DND-41 (cell line): ENCODE measurements at regions not wholly inside any gene's neighbourhood (a gene's known extent, or its start where the extent isn't known, plus 50 kb on each side); places are given as distances from the start of the nearest gene placed in this dataset.

ENCODE experiments used
- ATAC-seq: fragments of 200-7000 bp; cut with Tn5 transposase; 3 replicates; pipeline ENCODE4 v1.9.1; 2021; ENCODE audit warnings: low read depth; ENCODE audit not compliant: insufficient read depth
- DNase-seq: peaks from one replicate; pipeline ENCODE4 v3.0.0-alpha.2; 2020
- H2AFZ ChIP-seq: 2 replicates; pipeline ENCODE4 v1.6.0; 2012; ENCODE audit warnings: low read depth, low read length
- H3K27ac ChIP-seq: 2 replicates; pipeline ENCODE4 v1.5.1; 2012; ENCODE audit warnings: low read length, inconsistent platforms
- H3K27me3 ChIP-seq: fragments of 200-600 bp; sonication (generic); 2 replicates; pipeline ENCODE4 v1.6.0; 2012; ENCODE audit warnings: low read length, mild to moderate bottlenecking, inconsistent platforms; ENCODE audit not compliant: insufficient read depth, poor library complexity
- H3K36me3 ChIP-seq: 2 replicates; pipeline ENCODE4 v1.5.1; 2012; ENCODE audit warnings: low read length, inconsistent platforms; ENCODE audit not compliant: insufficient read depth
- H3K4me1 ChIP-seq: 2 replicates; pipeline ENCODE4 v1.5.1; 2012; ENCODE audit warnings: mild to moderate bottlenecking, low read length; ENCODE audit not compliant: insufficient read depth
- H3K4me2 ChIP-seq: 2 replicates; pipeline ENCODE4 v1.6.0; 2012; ENCODE audit warnings: mild to moderate bottlenecking, moderate library complexity, low read length, inconsistent platforms; ENCODE audit not compliant: insufficient read depth
- H3K4me3 ChIP-seq, 2 experiments: fragments of 200-600 bp in 1 of 2; shearing (Covaris generic) in 1 of 2; 2 replicates each; pipeline ENCODE4 v1.5.1; 2012 to 2016; ENCODE audit warnings: inconsistent platforms in 2 of 2, low read length in 2 of 2, mild to moderate bottlenecking in 2 of 2, low read depth in 1 of 2, moderate library complexity in 1 of 2
- H3K79me2 ChIP-seq: 2 replicates; pipeline ENCODE4 v1.6.0; 2012; ENCODE audit warnings: low read length, inconsistent platforms; ENCODE audit not compliant: insufficient read depth
- H3K9ac ChIP-seq: 2 replicates; pipeline ENCODE4 v1.6.0; 2012; ENCODE audit warnings: low read depth, mild to moderate bottlenecking, inconsistent platforms, low read length, moderate library complexity
- H3K9me3 ChIP-seq: 2 replicates; pipeline ENCODE4 v1.5.1; 2012; ENCODE audit warnings: low read length, moderate library complexity, mild to moderate bottlenecking, inconsistent platforms; ENCODE audit not compliant: insufficient read depth, severe bottlenecking
- H4K20me1 ChIP-seq: 2 replicates; pipeline ENCODE4 v1.6.0; 2012; ENCODE audit warnings: low read length; ENCODE audit not compliant: insufficient read depth
- CTCF ChIP-seq: IDR thresholded peaks from 2 replicates; pipeline ENCODE4 v1.5.1; 2012; ENCODE audit warnings: borderline replicate concordance, low read length, moderate library complexity, mild to moderate bottlenecking; ENCODE audit not compliant: poor library complexity, severe bottlenecking; ENCODE audit errors: extremely low read depth
- EZH2 ChIP-seq: IDR thresholded peaks from 3 replicates; pipeline ENCODE4 v1.6.1; 2012; ENCODE audit warnings: borderline replicate concordance, low read depth, mild to moderate bottlenecking, moderate library complexity, low read length, inconsistent platforms; ENCODE audit not compliant: severe bottlenecking

- Histone ChIP-seq H4K20me1 (no peaks in the 10 kb centered on the region), H3K4me3 (no peak overlapping the region), H2AFZ (no peak overlapping the region), H3K9ac (no peak overlapping the region), H3K27me3 (no peaks in the 10 kb centered on the region), H3K4me1 (no peaks in the 10 kb centered on the region), H3K4me2 (no peak overlapping the region), H3K79me2 (no peaks in the 10 kb centered on the region), H3K9me3 (no peaks in the 10 kb centered on the region), H3K27ac (no peak overlapping the region), H3K36me3 (no peaks in the 10 kb centered on the region)
- no peak for ATAC-seq
- TF ChIP-seq CTCF (no peak), EZH2 (no peak)
- no peak for DNase-seq
These were observed 260.3 kb upstream of the MINDY3 start for GRCh38 chr10:16120563-16120962.

- ATAC-seq (no peak), DNase-seq (no peak)
- Histone ChIP-seq H4K20me1 (no peaks in the 10 kb centered on the region), H2AFZ (no peak overlapping the region), H3K27ac (no peak overlapping the region), H3K4me2 (no peak overlapping the region), H3K4me3 (no peak overlapping the region), H3K79me2 (no peaks in the 10 kb centered on the region), H3K27me3 (peaks cover 4% of the 10 kb centered on the region), H3K9me3 (no peaks in the 10 kb centered on the region), H3K9ac (no peak overlapping the region), H3K4me1 (no peaks in the 10 kb centered on the region), H3K36me3 (no peaks in the 10 kb centered on the region)
- TF ChIP-seq CTCF, result no peak
- TF ChIP-seq EZH2, result no peak
These were observed 281.2 kb upstream of the MINDY3 start for GRCh38 chr10:16141499-16141898.

DNA sequence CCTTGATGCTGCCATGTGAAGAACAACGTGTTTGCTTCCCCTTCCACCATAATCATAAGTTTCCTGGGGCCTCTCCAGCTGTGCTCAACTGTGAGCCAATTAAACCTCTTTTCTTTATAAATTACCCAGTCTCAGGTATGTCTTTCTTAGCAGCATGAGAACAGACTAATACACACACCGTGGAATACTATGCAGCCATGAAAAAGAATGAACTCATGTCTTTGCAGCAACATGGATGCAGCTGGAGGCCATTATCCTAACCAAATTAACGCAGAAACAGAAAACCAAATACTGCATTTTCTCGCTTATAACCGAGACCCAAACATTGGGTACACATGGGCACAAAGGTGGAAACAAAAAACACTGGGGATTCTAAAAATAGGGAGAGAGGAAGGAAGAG, 286.7 kb upstream of the MINDY3 start:
- TF ChIP-seq EZH2, result no peak
- no peak for TF ChIP-seq CTCF
- H2AFZ ChIP-seq, result no peak overlapping the region
- DNase-seq, result no peak
- H3K4me1 ChIP-seq, result no peaks in the 10 kb centered on the region
- no peak overlapping the region for H3K4me3 ChIP-seq
- peaks cover 7% of the 10 kb centered on the region for H3K27me3 ChIP-seq
- no peak overlapping the region for H3K4me2 ChIP-seq
- no peak overlapping the region for H3K9ac ChIP-seq
- no peak for ATAC-seq
- H3K9me3 ChIP-seq, result no peaks in the 10 kb centered on the region
- no peaks in the 10 kb centered on the region for H3K79me2 ChIP-seq
- H4K20me1 ChIP-seq, result no peaks in the 10 kb centered on the region
- H3K36me3 ChIP-seq, result no peaks in the 10 kb centered on the region
- H3K27ac ChIP-seq, result no peak overlapping the region

DNA sequence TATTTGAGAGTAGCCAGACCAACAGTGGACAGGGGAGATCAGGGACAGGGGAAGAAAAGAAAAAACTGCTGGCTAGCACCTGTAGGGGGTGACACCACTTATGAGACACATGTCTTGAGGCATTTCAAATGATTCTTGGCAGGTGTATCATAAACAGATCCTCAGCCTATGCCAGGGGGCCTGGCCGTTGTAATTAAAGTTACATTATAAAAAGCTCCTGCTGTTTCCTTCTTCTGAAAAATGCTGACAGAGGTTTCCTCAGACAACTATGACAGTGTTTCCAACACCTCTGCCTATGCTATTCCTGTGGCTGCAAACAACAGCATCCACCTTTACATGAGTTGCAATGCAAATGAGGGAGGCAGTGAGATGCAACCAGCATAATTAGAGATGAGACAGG, 281.0 kb upstream of the PTER start:
- ATAC-seq (no peak), DNase-seq (no peak)
- H2AFZ ChIP-seq, result no peak overlapping the region
- H3K27me3 ChIP-seq, result no peaks in the 10 kb centered on the region
- H3K9ac ChIP-seq, result no peak overlapping the region
- no peaks in the 10 kb centered on the region for H4K20me1 ChIP-seq
- H3K4me2 ChIP-seq, result no peak overlapping the region
- H3K27ac ChIP-seq, result no peak overlapping the region
- no peaks in the 10 kb centered on the region for H3K4me1 ChIP-seq
- no peaks in the 10 kb centered on the region for H3K36me3 ChIP-seq
- no peaks in the 10 kb centered on the region for H3K79me2 ChIP-seq
- no peak for TF ChIP-seq CTCF
- TF ChIP-seq EZH2, result no peak
- H3K4me3 ChIP-seq, result no peak overlapping the region
- no peaks in the 10 kb centered on the region for H3K9me3 ChIP-seq
